Neural cell (in vitro differentiated cells): ENCODE measurements at regions not wholly inside any gene's neighbourhood (a gene's known extent, or its start where the extent isn't known, plus 50 kb on each side); places are given as distances from the start of the nearest gene placed in this dataset.

Experiments
- H2AFZ ChIP-seq: fragments of 200-600, 300-800 bp; sonication (generic), shearing (Covaris generic); 2 replicates; pipeline ENCODE4 v1.6.0; 2014; ENCODE audit warnings: low read depth, mild to moderate bottlenecking, antibody characterized with exemption, low read length, moderate library complexity
- H3F3A ChIP-seq: fragments of 200-600 bp; shearing (Covaris generic); 2 replicates; pipeline ENCODE4 v1.6.1; 2016; ENCODE audit warnings: mild to moderate bottlenecking, moderate library complexity, mixed read lengths, antibody characterized with exemption, low read length; ENCODE audit not compliant: insufficient read depth, poor library complexity, severe bottlenecking
- H3K27ac ChIP-seq: fragments of 200-600, 300-800 bp; sonication (generic), shearing (Covaris generic); 2 replicates; pipeline ENCODE4 v1.5.1; 2014; ENCODE audit warnings: mild to moderate bottlenecking, low read length, moderate library complexity
- H3K27me3 ChIP-seq: fragments of 300-800, 200-600 bp; sonication (generic), shearing (Covaris generic); 2 replicates; pipeline ENCODE4 v1.6.0; 2014; ENCODE audit warnings: mild to moderate bottlenecking, low read depth, low read length, moderate library complexity; ENCODE audit not compliant: insufficient read depth
- H3K36me3 ChIP-seq: fragments of 300-800, 200-600 bp; sonication (generic), shearing (Covaris generic); 2 replicates; pipeline ENCODE4 v1.5.1; 2014; ENCODE audit warnings: mild to moderate bottlenecking, antibody characterized with exemption, low read length, moderate library complexity; ENCODE audit not compliant: insufficient read depth
- H3K4me2 ChIP-seq: fragments of 300-800, 200-600 bp; sonication (generic), shearing (Covaris generic); 2 replicates; pipeline ENCODE4 v1.6.0; 2014; ENCODE audit warnings: mild to moderate bottlenecking, low read length
- H3K4me3 ChIP-seq: fragments of 300-800, 200-600 bp; sonication (generic), shearing (Covaris generic); 2 replicates; pipeline ENCODE4 v1.5.1; 2014; ENCODE audit warnings: mild to moderate bottlenecking, low read length, moderate library complexity
- H3K79me2 ChIP-seq: fragments of 200-600 bp; shearing (Covaris generic); replicated peaks from 2 replicates; pipeline ENCODE4 v1.6.0; 2014; ENCODE audit warnings: mild to moderate bottlenecking, low read length, moderate library complexity; ENCODE audit not compliant: insufficient read depth
- H3K9ac ChIP-seq: fragments of 300-800, 200-600 bp; sonication (generic), shearing (Covaris generic); 2 replicates; pipeline ENCODE4 v1.6.1; 2016; ENCODE audit warnings: mild to moderate bottlenecking, low read length, mixed read lengths
- H3K9me2 ChIP-seq: fragments of 200-600 bp; shearing (Covaris generic); 2 replicates; pipeline ENCODE4 v1.6.1; 2016; ENCODE audit warnings: mild to moderate bottlenecking, low read length, mixed read lengths; ENCODE audit not compliant: insufficient read depth
- H3K9me3 ChIP-seq: fragments of 200-600, 300-800 bp; sonication (generic), shearing (Covaris generic); 2 replicates; pipeline ENCODE4 v1.6.1; 2016; ENCODE audit warnings: mild to moderate bottlenecking, mixed run types, low read length, moderate library complexity, mixed read lengths
- H4K20me1 ChIP-seq: fragments of 200-600 bp; shearing (Covaris generic); 2 replicates; pipeline ENCODE4 v1.6.1; 2016; ENCODE audit warnings: mild to moderate bottlenecking, mixed run types; ENCODE audit not compliant: insufficient read depth
- EZH2 ChIP-seq: fragments of 200-600, 300-800 bp; shearing (Covaris generic), sonication (generic); IDR thresholded peaks from 2 replicates; pipeline ENCODE4 v1.6.1; 2014; ENCODE audit warnings: antibody characterized with exemption, low read length, borderline replicate concordance, mild to moderate bottlenecking; ENCODE audit not compliant: insufficient read depth, poor library complexity, severe bottlenecking
- MXI1 ChIP-seq: fragments of 450-650 bp; conservative IDR thresholded peaks from 2 replicates; pipeline ENCODE4 v1.6.1; 2014; ENCODE audit warnings: antibody characterized with exemption, mild to moderate bottlenecking; ENCODE audit not compliant: poor library complexity, severe bottlenecking
- POLR2AphosphoS5 ChIP-seq: IDR thresholded peaks from 2 replicates; pipeline ENCODE4 v1.6.1; 2012
- SMC3 ChIP-seq: fragments of 450-650 bp; conservative IDR thresholded peaks from 2 replicates; pipeline ENCODE4 v1.6.1; 2014; ENCODE audit warnings: antibody characterized with exemption, mild to moderate bottlenecking, moderate library complexity; ENCODE audit not compliant: poor library complexity
- TF ChIP-seq, protein P1 (sequence below): fragments of 450-650 bp; IDR thresholded peaks from 2 replicates; pipeline ENCODE4 v1.5.1; 2014; ENCODE audit warnings: antibody characterized with exemption, mild to moderate bottlenecking, moderate library complexity; ENCODE audit not compliant: poor library complexity, severe bottlenecking
- TF ChIP-seq, protein P2 (sequence below): IDR thresholded peaks from 2 replicates; pipeline ENCODE4 v1.6.1; 2012; ENCODE audit warnings: borderline replicate concordance

DNA sequence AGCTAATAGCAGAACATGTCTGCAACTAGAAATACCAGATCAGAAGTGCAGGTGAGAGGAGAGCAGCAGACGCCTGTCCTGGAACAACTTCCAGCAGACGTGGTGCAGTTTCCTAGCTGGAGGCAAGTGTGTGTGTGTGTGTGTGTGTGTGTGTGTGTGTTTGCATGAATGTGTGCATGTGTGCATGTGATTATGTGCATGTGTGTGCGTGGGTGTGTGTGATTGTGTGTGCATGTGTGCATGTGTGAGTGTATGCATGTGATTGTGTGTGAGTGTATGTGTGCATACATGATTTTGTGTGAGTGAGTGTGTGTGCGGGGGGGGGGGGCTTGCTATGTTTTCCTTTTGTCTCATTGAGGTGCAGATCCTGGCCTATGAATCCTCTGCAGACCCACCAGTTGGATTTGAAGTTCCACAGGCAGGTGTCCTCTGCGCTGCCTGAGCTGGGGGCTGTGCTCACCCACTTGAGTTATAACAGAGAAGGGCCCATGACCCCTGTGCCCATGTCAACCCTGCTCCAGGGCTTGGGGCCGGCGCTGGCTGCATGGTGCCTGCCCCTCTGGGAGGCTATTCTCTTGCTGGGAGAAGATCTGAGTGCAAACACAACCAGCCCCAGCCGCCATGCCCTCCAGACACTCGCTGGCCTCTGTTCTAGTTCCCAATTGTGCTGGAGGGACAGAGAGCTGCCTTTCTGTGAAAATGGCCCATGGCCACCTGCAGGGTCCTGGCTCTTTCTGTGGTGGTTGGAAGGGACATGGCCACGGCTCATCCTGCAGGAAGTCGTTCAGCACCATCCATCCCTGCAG lies 821.3 kb downstream of the BRD1 start:
- no peak overlapping the region for H3K9ac ChIP-seq
- H3K9me3 ChIP-seq = peaks cover 6% of the 10 kb centered on the region
- no peak overlapping the region for H3K27ac ChIP-seq
- H3K27me3 ChIP-seq = no peaks in the 10 kb centered on the region
- H2AFZ ChIP-seq = no peak overlapping the region
- H4K20me1 ChIP-seq = no peaks in the 10 kb centered on the region
- no peaks in the 10 kb centered on the region for H3K79me2 ChIP-seq
- TF ChIP-seq EZH2 = no peak
- no peaks in the 10 kb centered on the region for H3F3A ChIP-seq
- H3K36me3 ChIP-seq = no peaks in the 10 kb centered on the region
- H3K4me2 ChIP-seq = no peak overlapping the region
- H3K4me3 ChIP-seq = no peak overlapping the region
- H3K9me2 ChIP-seq = no peaks in the 10 kb centered on the region

DNA sequence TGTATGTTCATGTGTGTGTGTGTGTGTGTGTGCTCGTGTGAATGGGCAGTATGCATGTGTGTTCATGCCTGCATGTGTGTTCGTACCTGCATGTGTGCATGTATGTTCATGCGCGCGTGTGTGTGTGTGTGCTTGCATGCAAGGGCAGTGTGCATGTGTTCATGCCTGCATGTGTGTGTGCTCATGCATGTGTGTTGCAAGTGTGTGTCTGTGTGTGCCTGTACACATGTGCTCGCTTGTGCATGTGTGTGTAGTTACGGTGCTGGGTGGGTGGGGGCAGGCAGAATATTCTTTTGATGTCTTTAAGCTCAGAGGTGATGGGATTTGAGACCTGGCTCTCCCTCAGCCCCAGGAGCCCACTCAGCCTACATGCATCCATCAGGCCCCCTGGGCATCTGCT lies 822.1 kb downstream of the BRD1 start:
- no peaks in the 10 kb centered on the region for H3K36me3 ChIP-seq
- no peak overlapping the region for H3K4me3 ChIP-seq
- peaks cover 6% of the 10 kb centered on the region for H3K9me3 ChIP-seq
- no peak for TF ChIP-seq MXI1
- TF ChIP-seq SMC3 = no peak
- TF ChIP-seq POLR2AphosphoS5 = no peak
- TF ChIP-seq, protein P1, sequence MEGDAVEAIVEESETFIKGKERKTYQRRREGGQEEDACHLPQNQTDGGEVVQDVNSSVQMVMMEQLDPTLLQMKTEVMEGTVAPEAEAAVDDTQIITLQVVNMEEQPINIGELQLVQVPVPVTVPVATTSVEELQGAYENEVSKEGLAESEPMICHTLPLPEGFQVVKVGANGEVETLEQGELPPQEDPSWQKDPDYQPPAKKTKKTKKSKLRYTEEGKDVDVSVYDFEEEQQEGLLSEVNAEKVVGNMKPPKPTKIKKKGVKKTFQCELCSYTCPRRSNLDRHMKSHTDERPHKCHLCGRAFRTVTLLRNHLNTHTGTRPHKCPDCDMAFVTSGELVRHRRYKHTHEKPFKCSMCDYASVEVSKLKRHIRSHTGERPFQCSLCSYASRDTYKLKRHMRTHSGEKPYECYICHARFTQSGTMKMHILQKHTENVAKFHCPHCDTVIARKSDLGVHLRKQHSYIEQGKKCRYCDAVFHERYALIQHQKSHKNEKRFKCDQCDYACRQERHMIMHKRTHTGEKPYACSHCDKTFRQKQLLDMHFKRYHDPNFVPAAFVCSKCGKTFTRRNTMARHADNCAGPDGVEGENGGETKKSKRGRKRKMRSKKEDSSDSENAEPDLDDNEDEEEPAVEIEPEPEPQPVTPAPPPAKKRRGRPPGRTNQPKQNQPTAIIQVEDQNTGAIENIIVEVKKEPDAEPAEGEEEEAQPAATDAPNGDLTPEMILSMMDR = no peak
- TF ChIP-seq EZH2 = no peak
- TF ChIP-seq, protein P2, sequence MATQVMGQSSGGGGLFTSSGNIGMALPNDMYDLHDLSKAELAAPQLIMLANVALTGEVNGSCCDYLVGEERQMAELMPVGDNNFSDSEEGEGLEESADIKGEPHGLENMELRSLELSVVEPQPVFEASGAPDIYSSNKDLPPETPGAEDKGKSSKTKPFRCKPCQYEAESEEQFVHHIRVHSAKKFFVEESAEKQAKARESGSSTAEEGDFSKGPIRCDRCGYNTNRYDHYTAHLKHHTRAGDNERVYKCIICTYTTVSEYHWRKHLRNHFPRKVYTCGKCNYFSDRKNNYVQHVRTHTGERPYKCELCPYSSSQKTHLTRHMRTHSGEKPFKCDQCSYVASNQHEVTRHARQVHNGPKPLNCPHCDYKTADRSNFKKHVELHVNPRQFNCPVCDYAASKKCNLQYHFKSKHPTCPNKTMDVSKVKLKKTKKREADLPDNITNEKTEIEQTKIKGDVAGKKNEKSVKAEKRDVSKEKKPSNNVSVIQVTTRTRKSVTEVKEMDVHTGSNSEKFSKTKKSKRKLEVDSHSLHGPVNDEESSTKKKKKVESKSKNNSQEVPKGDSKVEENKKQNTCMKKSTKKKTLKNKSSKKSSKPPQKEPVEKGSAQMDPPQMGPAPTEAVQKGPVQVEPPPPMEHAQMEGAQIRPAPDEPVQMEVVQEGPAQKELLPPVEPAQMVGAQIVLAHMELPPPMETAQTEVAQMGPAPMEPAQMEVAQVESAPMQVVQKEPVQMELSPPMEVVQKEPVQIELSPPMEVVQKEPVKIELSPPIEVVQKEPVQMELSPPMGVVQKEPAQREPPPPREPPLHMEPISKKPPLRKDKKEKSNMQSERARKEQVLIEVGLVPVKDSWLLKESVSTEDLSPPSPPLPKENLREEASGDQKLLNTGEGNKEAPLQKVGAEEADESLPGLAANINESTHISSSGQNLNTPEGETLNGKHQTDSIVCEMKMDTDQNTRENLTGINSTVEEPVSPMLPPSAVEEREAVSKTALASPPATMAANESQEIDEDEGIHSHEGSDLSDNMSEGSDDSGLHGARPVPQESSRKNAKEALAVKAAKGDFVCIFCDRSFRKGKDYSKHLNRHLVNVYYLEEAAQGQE = no peak
- no peak overlapping the region for H3K4me2 ChIP-seq
- no peaks in the 10 kb centered on the region for H3K27me3 ChIP-seq
- no peaks in the 10 kb centered on the region for H3F3A ChIP-seq
- H3K27ac ChIP-seq = no peak overlapping the region
- H3K9me2 ChIP-seq = no peaks in the 10 kb centered on the region
- no peaks in the 10 kb centered on the region for H4K20me1 ChIP-seq
- H3K9ac ChIP-seq = no peak overlapping the region
- H2AFZ ChIP-seq = no peak overlapping the region
- no peaks in the 10 kb centered on the region for H3K79me2 ChIP-seq
